ENCODE measurements at regions not wholly inside any gene's neighbourhood (a gene's known extent, or its start where the extent isn't known, plus 50 kb on each side); places are given as distances from the start of the nearest gene placed in this dataset.

- Histone ChIP-seq H3K79me2 (ENCODE audit: insufficient read depth, low read length) (no peaks in the 10 kb centered on the region), H3F3A (ENCODE audit: insufficient read depth, low read length) (no peaks in the 10 kb centered on the region), H4K20me1 (ENCODE audit: insufficient read depth, low read length) (no peaks in the 10 kb centered on the region), H3K9me2 (ENCODE audit: low read depth, low read length) (no peaks in the 10 kb centered on the region), H2AFZ (ENCODE audit: low read length) (no peak overlapping the region), H3K36me3 (ENCODE audit: insufficient read depth, low read length) (no peaks in the 10 kb centered on the region), H3K9me3 (ENCODE audit: low read length) (no peaks in the 10 kb centered on the region), H3K4me1 (ENCODE audit: insufficient read depth, low read length, severe bottlenecking) (no peaks in the 10 kb centered on the region), H3K4me3 (ENCODE audit: low read depth, low read length, poor library complexity, severe bottlenecking) (no peak overlapping the region), H3K4me2 (ENCODE audit: low read length) (no peak overlapping the region), H3K27me3 (ENCODE audit: insufficient read depth, low read length) (0 out of 2 replicates have a peak, but pooled peaks cover 5% of the 10 kb centered on the region), H3K27ac (ENCODE audit: low read depth, low read length, poor library complexity, severe bottlenecking) (no peak overlapping the region), H3K9ac (ENCODE audit: low read length) (no peak overlapping the region)
- TF ChIP-seq CTCF (IDR thresholded peaks at IDR 0.05; ENCODE audit: low read length) (no peak), EZH2 (IDR thresholded peaks at IDR 0.05; ENCODE audit: borderline replicate concordance, low read length) (no peak)
Observed at GRCh38 chr2:239523147-239523953, 122.5 kb upstream of the HDAC4 start.

- no peak overlapping the region for H3K4me2 ChIP-seq (ENCODE audit: low read length)
- no peaks in the 10 kb centered on the region for H3K36me3 ChIP-seq (ENCODE audit: insufficient read depth, low read length)
- H2AFZ ChIP-seq (ENCODE audit: low read length) = no peak overlapping the region
- H3K4me3 ChIP-seq (ENCODE audit: low read depth, low read length, poor library complexity, severe bottlenecking) = no peak overlapping the region
- no peaks in the 10 kb centered on the region for H3K4me1 ChIP-seq (ENCODE audit: insufficient read depth, low read length, severe bottlenecking)
- no peaks in the 10 kb centered on the region for H3K9me2 ChIP-seq (ENCODE audit: low read depth, low read length)
- H3K9me3 ChIP-seq (ENCODE audit: low read length) = no peaks in the 10 kb centered on the region
- H3K79me2 ChIP-seq (ENCODE audit: insufficient read depth, low read length) = no peaks in the 10 kb centered on the region
- H3K27ac ChIP-seq (ENCODE audit: low read depth, low read length, poor library complexity, severe bottlenecking) = no peak overlapping the region
- TF ChIP-seq CTCF (IDR thresholded peaks at IDR 0.05; ENCODE audit: low read length) (no peak), EZH2 (IDR thresholded peaks at IDR 0.05; ENCODE audit: borderline replicate concordance, low read length) (no peak)
- H3K27me3 ChIP-seq (ENCODE audit: insufficient read depth, low read length) = 0 out of 2 replicates have a peak, but pooled peaks cover 5% of the 10 kb centered on the region
- H3K9ac ChIP-seq (ENCODE audit: low read length) = no peak overlapping the region
- H3F3A ChIP-seq (ENCODE audit: insufficient read depth, low read length) = no peaks in the 10 kb centered on the region
- H4K20me1 ChIP-seq (ENCODE audit: insufficient read depth, low read length) = no peaks in the 10 kb centered on the region
Observed at GRCh38 chr2:239522740-239523119, 121.9 kb upstream of the HDAC4 start.

GRCh38 chr2:239522002-239522739 is 121.4 kb upstream of the HDAC4 start:
- H3K36me3 ChIP-seq (ENCODE audit: insufficient read depth, low read length) = no peaks in the 10 kb centered on the region
- no peaks in the 10 kb centered on the region for H3K9me2 ChIP-seq (ENCODE audit: low read depth, low read length)
- no peaks in the 10 kb centered on the region for H3K79me2 ChIP-seq (ENCODE audit: insufficient read depth, low read length)
- no peaks in the 10 kb centered on the region for H3F3A ChIP-seq (ENCODE audit: insufficient read depth, low read length)
- H3K4me3 ChIP-seq (ENCODE audit: low read depth, low read length, poor library complexity, severe bottlenecking) = no peak overlapping the region
- no peak overlapping the region for H2AFZ ChIP-seq (ENCODE audit: low read length)
- no peaks in the 10 kb centered on the region for H3K4me1 ChIP-seq (ENCODE audit: insufficient read depth, low read length, severe bottlenecking)
- H3K4me2 ChIP-seq (ENCODE audit: low read length) = no peak overlapping the region
- TF ChIP-seq CTCF (IDR thresholded peaks at IDR 0.05; ENCODE audit: low read length) = no peak
- no peak for TF ChIP-seq EZH2 (IDR thresholded peaks at IDR 0.05; ENCODE audit: borderline replicate concordance, low read length)
- no peak overlapping the region for H3K27ac ChIP-seq (ENCODE audit: low read depth, low read length, poor library complexity, severe bottlenecking)
- no peaks in the 10 kb centered on the region for H4K20me1 ChIP-seq (ENCODE audit: insufficient read depth, low read length)
- H3K9ac ChIP-seq (ENCODE audit: low read length) = no peak overlapping the region
- H3K9me3 ChIP-seq (ENCODE audit: low read length) = no peaks in the 10 kb centered on the region
- H3K27me3 ChIP-seq (ENCODE audit: insufficient read depth, low read length) = 0 out of 2 replicates have a peak, but pooled peaks cover 5% of the 10 kb centered on the region

Data from OCI-LY1 (cell line).